ENCODE measurements at regions not wholly inside any gene's neighbourhood (a gene's known extent, or its start where the extent isn't known, plus 50 kb on each side); places are given as distances from the start of the nearest gene placed in this dataset.

DNA sequence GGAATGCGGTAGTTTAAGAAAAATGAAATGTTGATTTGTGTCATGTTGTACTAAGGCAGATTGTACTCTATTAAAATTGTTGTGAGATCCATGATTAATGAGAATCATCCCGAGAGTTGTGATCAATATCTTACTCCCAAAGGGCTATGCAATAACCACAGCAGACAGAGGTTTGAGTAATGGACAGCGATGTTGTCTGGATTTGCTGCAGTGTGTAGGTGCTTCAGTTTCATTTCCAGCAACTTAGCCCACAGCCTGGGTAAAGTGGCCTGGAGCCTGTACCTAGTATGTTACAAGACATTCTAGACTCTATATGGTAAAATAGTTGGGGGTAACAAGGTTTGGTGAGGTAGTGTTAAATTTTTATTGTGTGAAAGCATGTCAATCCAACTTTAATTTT is 794.3 kb upstream of the CDH7 start:
- Histone ChIP-seq H3K4me1 (ENCODE audit: control insufficient read depth in 1 of 2, insufficient read depth in 2 of 2, low read length in 2 of 2) (no peaks in the 10 kb centered on the region), H3K27ac (ENCODE audit: low read depth, low read length) (no peak overlapping the region), H3K4me3 (ENCODE audit: low read depth in 1 of 2, low read length in 2 of 2) (no peak overlapping the region), H3K36me3 (ENCODE audit: control insufficient read depth in 1 of 2, insufficient read depth in 2 of 2, low read length in 2 of 2) (no peaks in the 10 kb centered on the region), H3K9ac (ENCODE audit: low read depth in 1 of 2, low read length in 2 of 2) (no peak overlapping the region), H3K27me3 (ENCODE audit: control insufficient read depth in 1 of 2, insufficient read depth in 2 of 2, low read length in 2 of 2) (no peaks in the 10 kb centered on the region), H3K9me3 (ENCODE audit: control insufficient read depth in 1 of 2, low read length in 2 of 2) (no peaks in the 10 kb centered on the region)

DNA sequence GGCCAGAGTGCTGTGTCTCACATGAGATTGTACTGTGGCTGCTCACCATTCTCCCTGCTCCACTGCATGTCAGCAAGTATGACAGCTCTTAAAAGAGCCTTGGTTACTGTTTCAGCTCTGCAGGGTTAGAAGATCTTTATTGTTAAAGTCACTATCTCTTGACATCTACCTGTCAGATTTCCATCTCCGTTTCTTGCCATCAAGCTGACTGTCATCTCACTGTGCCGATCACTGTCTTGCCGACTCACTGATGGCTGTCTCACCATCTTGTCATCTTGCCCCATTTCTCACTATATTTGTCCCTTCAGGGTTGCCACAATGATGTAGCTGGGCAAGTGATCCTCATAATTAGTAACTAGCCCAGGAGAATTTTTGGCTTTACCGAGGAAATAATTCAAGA is 800.9 kb upstream of the CDH7 start:
- Histone ChIP-seq H3K9me3 (ENCODE audit: control insufficient read depth in 1 of 2, low read length in 2 of 2) (peaks cover 4 to 6% of the 10 kb centered on the region in 2 donors), H3K9ac (ENCODE audit: low read depth in 1 of 2, low read length in 2 of 2) (no peak overlapping the region), H3K27ac (ENCODE audit: low read depth, low read length) (no peak overlapping the region), H3K4me1 (ENCODE audit: control insufficient read depth in 1 of 2, insufficient read depth in 2 of 2, low read length in 2 of 2) (no peaks in the 10 kb centered on the region), H3K36me3 (ENCODE audit: control insufficient read depth in 1 of 2, insufficient read depth in 2 of 2, low read length in 2 of 2) (no peaks in the 10 kb centered on the region), H3K4me3 (ENCODE audit: low read depth in 1 of 2, low read length in 2 of 2) (no peak overlapping the region), H3K27me3 (ENCODE audit: control insufficient read depth in 1 of 2, insufficient read depth in 2 of 2, low read length in 2 of 2) (no peaks in the 10 kb centered on the region)

DNA sequence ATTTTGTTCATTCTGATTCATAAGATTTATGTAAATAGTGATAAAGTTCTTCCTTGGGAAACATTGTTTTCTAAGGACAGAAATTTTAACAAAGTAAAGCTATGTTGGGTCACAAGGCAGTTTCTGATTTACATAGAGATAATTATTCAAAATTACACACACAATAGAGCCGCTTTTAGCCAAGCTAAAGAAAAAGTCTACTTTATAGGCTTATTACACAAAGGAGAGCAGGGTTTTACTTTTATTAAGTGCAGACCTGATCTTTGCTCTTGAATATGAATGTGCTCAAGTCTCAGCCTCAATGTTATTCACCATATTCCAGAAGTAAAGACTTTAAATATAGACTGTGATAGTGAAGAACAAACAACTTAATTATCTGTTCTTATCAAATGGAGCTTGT is 787.8 kb upstream of the LINC00305 start:
- H3K9me3 ChIP-seq (ENCODE audit: control insufficient read depth in 1 of 2, low read length in 2 of 2), result no peaks in the 10 kb centered on the region
- H3K4me3 ChIP-seq (ENCODE audit: low read depth in 1 of 2, low read length in 2 of 2), result no peak overlapping the region
- no peaks in the 10 kb centered on the region for H3K27me3 ChIP-seq (ENCODE audit: control insufficient read depth in 1 of 2, insufficient read depth in 2 of 2, low read length in 2 of 2)
- no peaks in the 10 kb centered on the region for H3K36me3 ChIP-seq (ENCODE audit: control insufficient read depth in 1 of 2, insufficient read depth in 2 of 2, low read length in 2 of 2)
- no peak overlapping the region for H3K27ac ChIP-seq (ENCODE audit: low read depth, low read length)
- no peaks in the 10 kb centered on the region for H3K4me1 ChIP-seq (ENCODE audit: control insufficient read depth in 1 of 2, insufficient read depth in 2 of 2, low read length in 2 of 2)
- no peak overlapping the region for H3K9ac ChIP-seq (ENCODE audit: low read depth in 1 of 2, low read length in 2 of 2)

DNA sequence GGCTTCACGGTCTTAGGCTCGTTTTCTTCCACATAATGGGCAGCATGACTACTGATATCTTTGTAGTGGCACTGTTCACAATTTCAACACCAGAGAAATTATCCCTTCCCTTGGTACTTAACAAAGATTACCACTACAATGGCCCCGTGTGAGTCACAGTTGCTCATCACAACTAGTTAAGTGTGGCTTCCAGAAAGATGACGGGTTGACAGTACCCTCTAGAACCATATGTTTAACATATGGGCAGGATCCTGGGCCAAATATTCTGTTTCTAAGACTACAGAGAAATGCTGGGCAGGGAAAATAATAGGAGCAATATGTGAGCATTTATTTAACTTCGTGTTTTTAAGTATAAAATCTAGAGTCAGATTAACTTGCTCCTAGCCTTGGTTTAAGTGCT is 780.1 kb upstream of the LINC00305 start:
- Histone ChIP-seq H3K36me3 (ENCODE audit: control insufficient read depth in 1 of 2, insufficient read depth in 2 of 2, low read length in 2 of 2) (no peaks in the 10 kb centered on the region), H3K27ac (ENCODE audit: low read depth, low read length) (no peak overlapping the region), H3K9ac (ENCODE audit: low read depth in 1 of 2, low read length in 2 of 2) (no peak overlapping the region), H3K9me3 (ENCODE audit: control insufficient read depth in 1 of 2, low read length in 2 of 2) (no peaks in the 10 kb centered on the region), H3K27me3 (ENCODE audit: control insufficient read depth in 1 of 2, insufficient read depth in 2 of 2, low read length in 2 of 2) (no peaks in the 10 kb centered on the region), H3K4me1 (ENCODE audit: control insufficient read depth in 1 of 2, insufficient read depth in 2 of 2, low read length in 2 of 2) (no peaks in the 10 kb centered on the region), H3K4me3 (ENCODE audit: low read depth in 1 of 2, low read length in 2 of 2) (no peak overlapping the region)

DNA sequence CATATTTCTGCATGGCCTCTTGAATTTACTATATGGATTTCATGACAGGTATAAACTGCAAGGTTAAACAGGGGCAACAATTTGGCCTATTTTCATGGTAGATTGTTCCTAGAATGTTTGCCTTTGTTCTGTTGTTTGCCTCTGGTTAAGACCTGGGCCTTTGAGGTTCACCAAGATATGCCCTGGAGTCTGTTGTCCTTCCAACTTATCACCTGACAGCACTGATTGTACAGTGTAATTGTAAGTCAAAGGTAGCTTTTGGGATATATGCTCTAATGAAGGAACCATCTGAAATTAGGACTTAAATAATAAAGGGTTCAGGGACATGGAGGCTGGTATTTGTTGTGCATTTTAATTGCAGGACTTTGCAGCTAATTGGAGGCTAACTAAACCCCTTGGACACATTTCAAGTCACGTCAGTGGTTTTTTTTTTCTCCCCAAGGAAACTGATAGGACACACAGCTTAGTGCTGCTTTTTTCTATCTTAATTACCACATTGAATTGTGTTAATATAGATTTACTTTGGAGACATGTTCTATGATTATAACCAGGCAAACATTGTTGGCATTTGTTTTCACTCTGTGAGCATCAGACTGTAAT is 771.2 kb upstream of the LINC00305 start:
- Histone ChIP-seq H3K4me3 (ENCODE audit: low read depth in 1 of 2, low read length in 2 of 2) (no peak overlapping the region), H3K9ac (ENCODE audit: low read depth in 1 of 2, low read length in 2 of 2) (no peak overlapping the region)

DNA sequence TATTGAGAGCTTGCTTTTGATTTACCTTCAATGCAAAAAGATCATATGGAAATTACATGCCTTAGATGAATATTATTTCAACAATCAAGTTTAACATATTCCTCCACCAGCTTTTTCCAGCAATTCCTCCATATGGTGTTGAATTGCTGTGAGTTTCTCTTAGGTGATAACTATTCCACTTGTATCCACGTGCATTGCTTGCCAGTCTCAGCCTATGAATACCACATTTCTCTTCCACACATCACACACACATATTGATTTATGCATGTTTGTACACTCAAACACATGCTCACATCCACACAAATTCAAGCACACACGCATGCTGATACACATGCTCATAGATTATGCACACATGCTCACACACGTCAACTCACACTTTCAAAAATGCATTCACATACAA is 770.0 kb upstream of the LINC00305 start:
- Histone ChIP-seq H3K36me3 (ENCODE audit: control insufficient read depth in 1 of 2, insufficient read depth in 2 of 2, low read length in 2 of 2) (no peaks in the 10 kb centered on the region), H3K27ac (ENCODE audit: low read depth, low read length) (no peak overlapping the region), H3K9ac (ENCODE audit: low read depth in 1 of 2, low read length in 2 of 2) (no peak overlapping the region), H3K27me3 (ENCODE audit: control insufficient read depth in 1 of 2, insufficient read depth in 2 of 2, low read length in 2 of 2) (no peaks in the 10 kb centered on the region), H3K4me3 (ENCODE audit: low read depth in 1 of 2, low read length in 2 of 2) (no peak overlapping the region), H3K4me1 (ENCODE audit: control insufficient read depth in 1 of 2, insufficient read depth in 2 of 2, low read length in 2 of 2) (no peaks in the 10 kb centered on the region), H3K9me3 (ENCODE audit: control insufficient read depth in 1 of 2, low read length in 2 of 2) (no peaks in the 10 kb centered on the region)

More for the DNA sequence above, 771.2 kb upstream of the LINC00305 start:
- no peaks in the 10 kb centered on the region for H3K36me3 ChIP-seq (ENCODE audit: control insufficient read depth in 1 of 2, insufficient read depth in 2 of 2, low read length in 2 of 2)
- H3K27me3 ChIP-seq (ENCODE audit: control insufficient read depth in 1 of 2, insufficient read depth in 2 of 2, low read length in 2 of 2), result no peaks in the 10 kb centered on the region
- H3K9me3 ChIP-seq (ENCODE audit: control insufficient read depth in 1 of 2, low read length in 2 of 2), result no peaks in the 10 kb centered on the region
- no peak overlapping the region for H3K27ac ChIP-seq (ENCODE audit: low read depth, low read length)
- no peaks in the 10 kb centered on the region for H3K4me1 ChIP-seq (ENCODE audit: control insufficient read depth in 1 of 2, insufficient read depth in 2 of 2, low read length in 2 of 2)

DNA sequence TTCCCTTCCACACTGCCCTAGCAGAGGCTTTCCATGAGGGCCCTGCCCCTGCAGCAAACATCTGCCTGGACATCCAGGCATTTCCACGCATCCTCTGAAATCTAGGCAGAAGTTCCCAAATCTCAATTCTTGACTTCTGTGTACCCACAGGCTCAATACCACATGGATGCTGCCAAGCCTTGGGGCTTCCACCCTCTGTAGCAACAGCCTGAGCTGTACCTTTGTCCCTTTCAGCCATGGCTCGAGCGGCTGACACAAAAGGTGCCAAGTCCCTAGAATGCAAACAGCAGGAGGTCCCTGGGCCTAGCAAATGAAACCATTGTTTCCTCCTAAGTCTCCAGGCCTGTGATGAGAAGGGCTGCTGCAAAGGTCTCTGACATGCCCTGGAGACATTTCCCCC is 744.5 kb upstream of the LINC00305 start:
- Histone ChIP-seq H3K36me3 (ENCODE audit: control insufficient read depth in 1 of 2, insufficient read depth in 2 of 2, low read length in 2 of 2) (no peaks in the 10 kb centered on the region), H3K4me1 (ENCODE audit: control insufficient read depth in 1 of 2, insufficient read depth in 2 of 2, low read length in 2 of 2) (no peaks in the 10 kb centered on the region), H3K9me3 (ENCODE audit: control insufficient read depth in 1 of 2, low read length in 2 of 2) (no peaks in the 10 kb centered on the region), H3K27ac (ENCODE audit: low read depth, low read length) (no peak overlapping the region), H3K9ac (ENCODE audit: low read depth in 1 of 2, low read length in 2 of 2) (no peak overlapping the region), H3K4me3 (ENCODE audit: low read depth in 1 of 2, low read length in 2 of 2) (no peak overlapping the region), H3K27me3 (ENCODE audit: control insufficient read depth in 1 of 2, insufficient read depth in 2 of 2, low read length in 2 of 2) (no peaks in the 10 kb centered on the region)

DNA sequence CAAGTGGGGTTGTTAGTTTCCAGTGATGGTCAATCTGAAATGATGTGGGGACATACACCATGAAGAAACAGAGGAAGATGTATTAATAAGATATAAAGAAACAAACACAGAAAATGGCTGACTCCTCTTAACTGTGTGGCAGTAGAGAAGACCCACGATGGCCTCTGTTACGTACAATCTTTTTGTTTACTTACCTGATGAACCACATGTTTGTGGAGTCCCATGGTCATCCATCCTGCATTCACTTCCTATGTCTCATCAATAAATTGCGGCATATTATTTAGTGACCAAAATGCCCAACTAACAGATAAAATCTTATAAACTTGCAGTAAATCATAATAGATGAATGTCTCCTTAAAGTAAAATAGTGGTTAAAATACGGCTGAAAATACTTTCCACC is 740.1 kb upstream of the LINC00305 start:
- H3K27me3 ChIP-seq (ENCODE audit: control insufficient read depth in 1 of 2, insufficient read depth in 2 of 2, low read length in 2 of 2), result no peaks in the 10 kb centered on the region
- H3K9ac ChIP-seq (ENCODE audit: low read depth in 1 of 2, low read length in 2 of 2), result no peak overlapping the region
- no peaks in the 10 kb centered on the region for H3K4me1 ChIP-seq (ENCODE audit: control insufficient read depth in 1 of 2, insufficient read depth in 2 of 2, low read length in 2 of 2)
- H3K36me3 ChIP-seq (ENCODE audit: control insufficient read depth in 1 of 2, insufficient read depth in 2 of 2, low read length in 2 of 2), result no peaks in the 10 kb centered on the region
- peaks cover 0 to 3% of the 10 kb centered on the region in 2 donors for H3K9me3 ChIP-seq (ENCODE audit: control insufficient read depth in 1 of 2, low read length in 2 of 2)
- no peak overlapping the region for H3K27ac ChIP-seq (ENCODE audit: low read depth, low read length)
- no peak overlapping the region for H3K4me3 ChIP-seq (ENCODE audit: low read depth in 1 of 2, low read length in 2 of 2)

GRCh38 chr18:64886995-64887394 is 738.1 kb upstream of the LINC00305 start:
- Histone ChIP-seq H3K27ac (ENCODE audit: low read depth, low read length) (no peak overlapping the region), H3K4me1 (ENCODE audit: control insufficient read depth in 1 of 2, insufficient read depth in 2 of 2, low read length in 2 of 2) (no peaks in the 10 kb centered on the region), H3K4me3 (ENCODE audit: low read depth in 1 of 2, low read length in 2 of 2) (no peak overlapping the region), H3K9ac (ENCODE audit: low read depth in 1 of 2, low read length in 2 of 2) (no peak overlapping the region), H3K36me3 (ENCODE audit: control insufficient read depth in 1 of 2, insufficient read depth in 2 of 2, low read length in 2 of 2) (no peaks in the 10 kb centered on the region), H3K9me3 (ENCODE audit: control insufficient read depth in 1 of 2, low read length in 2 of 2) (peaks cover 0 to 3% of the 10 kb centered on the region in 2 donors), H3K27me3 (ENCODE audit: control insufficient read depth in 1 of 2, insufficient read depth in 2 of 2, low read length in 2 of 2) (no peaks in the 10 kb centered on the region)

DNA sequence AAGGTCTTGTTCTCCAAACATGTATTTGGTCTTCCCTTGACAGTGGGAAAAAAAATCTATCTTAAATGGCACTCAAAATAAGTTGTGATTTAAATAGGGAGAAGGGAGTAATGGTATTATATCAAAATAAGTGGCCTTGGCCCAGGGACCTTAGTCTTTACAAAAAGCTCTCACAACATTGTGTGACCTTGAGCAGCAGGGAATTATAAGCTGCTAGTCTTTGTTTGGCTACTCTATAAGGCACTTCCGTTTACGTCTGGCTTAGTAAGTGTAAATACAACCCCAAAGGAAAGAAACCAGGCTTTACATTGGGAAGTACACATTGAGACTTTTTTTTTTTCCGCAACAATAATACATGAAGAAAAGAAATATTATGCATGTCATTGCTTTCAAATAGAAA is 734.0 kb upstream of the LINC00305 start:
- H3K27ac ChIP-seq (ENCODE audit: low read depth, low read length), result no peak overlapping the region

DNA sequence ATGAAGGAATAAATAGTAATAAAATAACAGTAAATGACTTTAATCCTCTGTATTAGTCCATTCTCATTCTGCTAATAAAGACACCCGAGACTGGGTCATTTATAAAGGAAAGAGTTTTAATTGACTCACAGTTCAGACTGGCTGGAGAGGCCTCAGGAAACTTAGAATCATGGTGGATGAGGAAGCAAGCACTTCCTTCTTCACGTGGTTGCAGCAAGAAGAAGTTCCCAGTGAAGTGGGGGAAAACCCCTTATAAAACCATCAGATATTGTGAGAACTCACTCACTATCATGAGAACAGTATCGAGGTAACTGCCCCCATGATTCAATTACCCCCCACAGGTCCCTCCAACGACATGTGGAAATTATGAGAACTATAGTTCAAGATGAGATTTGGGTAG is 727.9 kb upstream of the LINC00305 start:
- no peaks in the 10 kb centered on the region for H3K36me3 ChIP-seq (ENCODE audit: control insufficient read depth in 1 of 2, insufficient read depth in 2 of 2, low read length in 2 of 2)
- no peak overlapping the region for H3K4me3 ChIP-seq (ENCODE audit: low read depth in 1 of 2, low read length in 2 of 2)
- no peaks in the 10 kb centered on the region for H3K27me3 ChIP-seq (ENCODE audit: control insufficient read depth in 1 of 2, insufficient read depth in 2 of 2, low read length in 2 of 2)
- peaks cover 0 to 2% of the 10 kb centered on the region in 2 donors for H3K9me3 ChIP-seq (ENCODE audit: control insufficient read depth in 1 of 2, low read length in 2 of 2)
- H3K4me1 ChIP-seq (ENCODE audit: control insufficient read depth in 1 of 2, insufficient read depth in 2 of 2, low read length in 2 of 2), result no peaks in the 10 kb centered on the region
- no peak overlapping the region for H3K9ac ChIP-seq (ENCODE audit: low read depth in 1 of 2, low read length in 2 of 2)
- no peak overlapping the region for H3K27ac ChIP-seq (ENCODE audit: low read depth, low read length)

More for the DNA sequence above, 734.0 kb upstream of the LINC00305 start:
- Histone ChIP-seq H3K9ac (ENCODE audit: low read depth in 1 of 2, low read length in 2 of 2) (no peak overlapping the region), H3K4me3 (ENCODE audit: low read depth in 1 of 2, low read length in 2 of 2) (no peak overlapping the region), H3K36me3 (ENCODE audit: control insufficient read depth in 1 of 2, insufficient read depth in 2 of 2, low read length in 2 of 2) (no peaks in the 10 kb centered on the region), H3K4me1 (ENCODE audit: control insufficient read depth in 1 of 2, insufficient read depth in 2 of 2, low read length in 2 of 2) (no peaks in the 10 kb centered on the region), H3K9me3 (ENCODE audit: control insufficient read depth in 1 of 2, low read length in 2 of 2) (peaks cover 0 to 3% of the 10 kb centered on the region in 2 donors), H3K27me3 (ENCODE audit: control insufficient read depth in 1 of 2, insufficient read depth in 2 of 2, low read length in 2 of 2) (no peaks in the 10 kb centered on the region)

Measured in duodenal mucosa (tissue), 2 donors.